Loucy (cell line): ENCODE measurements at regions not wholly inside any gene's neighbourhood (a gene's known extent, or its start where the extent isn't known, plus 50 kb on each side); places are given as distances from the start of the nearest gene placed in this dataset.

Source experiments
- EZH2phosphoT487 ChIP-seq: fragments of 200-600 bp; IDR thresholded peaks from 2 replicates; pipeline ENCODE4 v1.6.1; 2018; ENCODE audit warnings: antibody characterized with exemption, mild to moderate bottlenecking, moderate library complexity, borderline replicate concordance
- TF ChIP-seq, protein P1 (sequence below): fragments of 200-600 bp; sonication (generic); conservative IDR thresholded peaks from 2 replicates; pipeline ENCODE4 v1.5.1; 2014; ENCODE audit warnings: mild to moderate bottlenecking, antibody characterized with exemption, low read length

DNA sequence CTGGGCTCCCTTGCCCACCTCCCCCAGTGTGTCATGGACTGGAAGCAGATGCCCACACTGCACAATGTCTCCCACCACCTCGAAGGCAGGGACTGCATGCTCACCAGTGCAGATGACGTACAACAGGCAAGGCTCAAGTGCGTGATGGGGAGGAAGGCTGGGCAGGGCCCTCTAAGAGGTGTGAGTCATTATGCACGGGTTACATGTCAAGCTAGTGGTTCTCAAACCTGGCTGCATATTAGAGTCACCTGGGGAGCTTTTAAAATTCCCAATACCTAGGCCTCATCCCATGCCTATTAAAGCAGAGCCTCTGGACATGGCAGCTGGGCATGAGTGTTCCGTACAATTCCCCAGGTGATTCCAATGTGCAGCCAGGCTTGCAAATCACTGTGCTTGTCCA, 137.9 kb upstream of the NGF start:
- TF ChIP-seq, protein P1, sequence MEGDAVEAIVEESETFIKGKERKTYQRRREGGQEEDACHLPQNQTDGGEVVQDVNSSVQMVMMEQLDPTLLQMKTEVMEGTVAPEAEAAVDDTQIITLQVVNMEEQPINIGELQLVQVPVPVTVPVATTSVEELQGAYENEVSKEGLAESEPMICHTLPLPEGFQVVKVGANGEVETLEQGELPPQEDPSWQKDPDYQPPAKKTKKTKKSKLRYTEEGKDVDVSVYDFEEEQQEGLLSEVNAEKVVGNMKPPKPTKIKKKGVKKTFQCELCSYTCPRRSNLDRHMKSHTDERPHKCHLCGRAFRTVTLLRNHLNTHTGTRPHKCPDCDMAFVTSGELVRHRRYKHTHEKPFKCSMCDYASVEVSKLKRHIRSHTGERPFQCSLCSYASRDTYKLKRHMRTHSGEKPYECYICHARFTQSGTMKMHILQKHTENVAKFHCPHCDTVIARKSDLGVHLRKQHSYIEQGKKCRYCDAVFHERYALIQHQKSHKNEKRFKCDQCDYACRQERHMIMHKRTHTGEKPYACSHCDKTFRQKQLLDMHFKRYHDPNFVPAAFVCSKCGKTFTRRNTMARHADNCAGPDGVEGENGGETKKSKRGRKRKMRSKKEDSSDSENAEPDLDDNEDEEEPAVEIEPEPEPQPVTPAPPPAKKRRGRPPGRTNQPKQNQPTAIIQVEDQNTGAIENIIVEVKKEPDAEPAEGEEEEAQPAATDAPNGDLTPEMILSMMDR, result no peak
- no peak for TF ChIP-seq EZH2phosphoT487
